ENCODE measurements at regions not wholly inside any gene's neighbourhood (a gene's known extent, or its start where the extent isn't known, plus 50 kb on each side); places are given as distances from the start of the nearest gene placed in this dataset.

DNA sequence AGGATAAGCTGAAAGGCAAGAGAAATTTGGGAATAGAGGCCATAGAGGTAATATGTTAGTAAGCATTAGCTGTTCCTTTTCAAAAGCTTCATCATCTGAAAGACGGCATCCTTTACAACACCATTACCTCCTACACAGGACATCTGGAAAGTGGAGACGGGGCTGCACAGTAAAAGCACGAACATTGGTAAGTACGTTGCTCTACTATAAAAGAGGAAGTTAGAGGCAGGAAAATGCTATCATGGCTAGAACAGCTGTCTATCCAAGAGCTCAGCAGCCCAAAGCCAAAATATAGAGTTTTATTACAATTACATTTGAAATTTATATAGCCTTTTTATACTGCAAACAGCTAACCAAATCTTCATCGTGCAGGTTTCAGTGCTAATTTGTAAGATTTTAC lies 172.3 kb upstream of the GRIP1 start:
- no peaks in the 10 kb centered on the region for H3K36me3 ChIP-seq (ENCODE audit: control insufficient read depth in 2 of 2, extremely low read depth in 1 of 2, insufficient read depth in 2 of 2, low read length in 2 of 2)
- CTCF ChIA-PET, result no interaction called here
- DNase-seq (ENCODE audit: low read depth, low spot score) (no peak), FAIRE-seq (no peak)
- no peak overlapping the region for H3K9ac ChIP-seq (replicated peaks; ENCODE audit: extremely low read depth, insufficient read depth, low read length)
- no peaks in the 10 kb centered on the region for H3K9me1 ChIP-seq (replicated peaks; ENCODE audit: control insufficient read depth, extremely low read depth, insufficient read depth, low read length)
- no peak overlapping the region for H3K4me3 ChIP-seq (replicated peaks in 1 of 3; ENCODE audit: insufficient read depth in 1 of 3, low read depth in 1 of 3, low read length in 3 of 3)
- H3K4me1 ChIP-seq (ENCODE audit: control insufficient read depth, extremely low read depth, insufficient read depth, low read length), result no peaks in the 10 kb centered on the region
- no TSS peak for BruUV-seq (replicated peaks)
- no peaks in the 10 kb centered on the region for H3K79me2 ChIP-seq (ENCODE audit: control insufficient read depth, insufficient read depth, low read length)
- H3K4me2 ChIP-seq (ENCODE audit: insufficient read depth, low read length), result no peak overlapping the region
- intact Hi-C loops (cut with micrococcal nuclease), result no loop called here
- H2AFZ ChIP-seq (ENCODE audit: low read depth, low read length), result no peak overlapping the region
- POLR2A ChIA-PET, result no interaction called here
- no peak overlapping the region for H3K27ac ChIP-seq (ENCODE audit: insufficient read depth, low read depth, low read length)
- H3K27me3 ChIP-seq (ENCODE audit: control insufficient read depth in 2 of 2, insufficient read depth in 2 of 2, low read length in 2 of 2), result no peaks in the 10 kb centered on the region
- no peaks in the 10 kb centered on the region for H3K9me3 ChIP-seq (replicated peaks; ENCODE audit: control insufficient read depth, insufficient read depth, low read length)
- H4K20me1 ChIP-seq (replicated peaks; ENCODE audit: control insufficient read depth, extremely low read depth, insufficient read depth, low read length), result no peaks in the 10 kb centered on the region
- TF ChIP-seq, protein P1, sequence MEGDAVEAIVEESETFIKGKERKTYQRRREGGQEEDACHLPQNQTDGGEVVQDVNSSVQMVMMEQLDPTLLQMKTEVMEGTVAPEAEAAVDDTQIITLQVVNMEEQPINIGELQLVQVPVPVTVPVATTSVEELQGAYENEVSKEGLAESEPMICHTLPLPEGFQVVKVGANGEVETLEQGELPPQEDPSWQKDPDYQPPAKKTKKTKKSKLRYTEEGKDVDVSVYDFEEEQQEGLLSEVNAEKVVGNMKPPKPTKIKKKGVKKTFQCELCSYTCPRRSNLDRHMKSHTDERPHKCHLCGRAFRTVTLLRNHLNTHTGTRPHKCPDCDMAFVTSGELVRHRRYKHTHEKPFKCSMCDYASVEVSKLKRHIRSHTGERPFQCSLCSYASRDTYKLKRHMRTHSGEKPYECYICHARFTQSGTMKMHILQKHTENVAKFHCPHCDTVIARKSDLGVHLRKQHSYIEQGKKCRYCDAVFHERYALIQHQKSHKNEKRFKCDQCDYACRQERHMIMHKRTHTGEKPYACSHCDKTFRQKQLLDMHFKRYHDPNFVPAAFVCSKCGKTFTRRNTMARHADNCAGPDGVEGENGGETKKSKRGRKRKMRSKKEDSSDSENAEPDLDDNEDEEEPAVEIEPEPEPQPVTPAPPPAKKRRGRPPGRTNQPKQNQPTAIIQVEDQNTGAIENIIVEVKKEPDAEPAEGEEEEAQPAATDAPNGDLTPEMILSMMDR (IDR thresholded peaks at IDR 0.05; ENCODE audit: extremely low read depth in 1 of 2, insufficient read depth in 1 of 2, low read depth in 1 of 2, low read length in 2 of 2), result no peak
- TF ChIP-seq JUN (IDR thresholded peaks at IDR 0.05; ENCODE audit: borderline replicate concordance, insufficient read depth, insufficient read length, low read depth), result no peak
- no peak for TF ChIP-seq MYC (IDR thresholded peaks at IDR 0.05; ENCODE audit: low read depth, low read length)
- no peak for TF ChIP-seq GATA2 (IDR thresholded peaks at IDR 0.05; ENCODE audit: insufficient read depth, insufficient read length, low read depth, low read length)
- no peak for TF ChIP-seq EZH2 (IDR thresholded peaks at IDR 0.05; ENCODE audit: borderline replicate concordance, low read depth, low read length, severe bottlenecking)
- TF ChIP-seq MAX (IDR thresholded peaks at IDR 0.05; ENCODE audit: insufficient read depth, insufficient read length), result no peak
- TF ChIP-seq POLR2A (IDR thresholded peaks at IDR 0.05; ENCODE audit: low read depth, low read length), result no peak
- no peak for TF ChIP-seq FOS (IDR thresholded peaks at IDR 0.05; ENCODE audit: borderline replicate concordance, insufficient read depth, low read length)
- no peak for TF ChIP-seq POLR2AphosphoS5 (IDR thresholded peaks at IDR 0.05; ENCODE audit: insufficient read depth, low read depth, low read length)
- dilution Hi-C loops (cut with MboI; ENCODE audit: extremely low pct_ligation_motif_present, low sequenced_read_pairs), result no loop called here
